HEK293T (cell line): ENCODE measurements at regions not wholly inside any gene's neighbourhood (a gene's known extent, or its start where the extent isn't known, plus 50 kb on each side); places are given as distances from the start of the nearest gene placed in this dataset.

Source experiments
- ARNT ChIP-seq: fragments of 450-650 bp; IDR thresholded peaks from 2 replicates; pipeline ENCODE4 v1.6.1; 2017; ENCODE audit warnings: mild to moderate bottlenecking
- BHLHE40 ChIP-seq: fragments of 450-650 bp; IDR thresholded peaks from 2 replicates; pipeline ENCODE4 v1.6.1; 2016; ENCODE audit warnings: mild to moderate bottlenecking, moderate library complexity, borderline replicate concordance
- CTBP1 ChIP-seq: fragments of 450-650 bp; IDR thresholded peaks from 2 replicates; pipeline ENCODE4 v1.6.1; 2016; ENCODE audit warnings: borderline replicate concordance
- FOXA1 ChIP-seq: fragments of 450-650 bp; IDR thresholded peaks from 2 replicates; pipeline ENCODE4 v1.6.1; 2016; ENCODE audit warnings: mild to moderate bottlenecking
- FOXM1 ChIP-seq: fragments of 450-650 bp; IDR thresholded peaks from 2 replicates; pipeline ENCODE4 v1.6.1; 2017; ENCODE audit warnings: mild to moderate bottlenecking, borderline replicate concordance
- HDGF ChIP-seq: fragments of 450-650 bp; IDR thresholded peaks from 2 replicates; pipeline ENCODE4 v1.6.1; 2017; ENCODE audit warnings: antibody characterized with exemption, borderline replicate concordance
- L3MBTL2 ChIP-seq: fragments of 450-650 bp; conservative IDR thresholded peaks from 2 replicates; pipeline ENCODE4 v1.6.1; 2016; ENCODE audit warnings: mild to moderate bottlenecking
- SP1 ChIP-seq: fragments of 450-650 bp; IDR thresholded peaks from 2 replicates; pipeline ENCODE4 v1.6.1; 2017
- SUZ12 ChIP-seq: fragments of 450-650 bp; IDR thresholded peaks from 2 replicates; pipeline ENCODE4 v1.6.1; 2016; ENCODE audit warnings: mild to moderate bottlenecking
- TF ChIP-seq, protein P1 (sequence below): fragments of 450-650 bp; IDR thresholded peaks from 2 replicates; pipeline ENCODE4 v1.6.1; 2016

- TF ChIP-seq FOXA1 (no peak), SP1 (no peak), SUZ12 (no peak), ARNT (no peak), HDGF (no peak), BHLHE40 (no peak), FOXM1 (no peak), L3MBTL2 (no peak), CTBP1 (no peak)
- TF ChIP-seq, protein P1, sequence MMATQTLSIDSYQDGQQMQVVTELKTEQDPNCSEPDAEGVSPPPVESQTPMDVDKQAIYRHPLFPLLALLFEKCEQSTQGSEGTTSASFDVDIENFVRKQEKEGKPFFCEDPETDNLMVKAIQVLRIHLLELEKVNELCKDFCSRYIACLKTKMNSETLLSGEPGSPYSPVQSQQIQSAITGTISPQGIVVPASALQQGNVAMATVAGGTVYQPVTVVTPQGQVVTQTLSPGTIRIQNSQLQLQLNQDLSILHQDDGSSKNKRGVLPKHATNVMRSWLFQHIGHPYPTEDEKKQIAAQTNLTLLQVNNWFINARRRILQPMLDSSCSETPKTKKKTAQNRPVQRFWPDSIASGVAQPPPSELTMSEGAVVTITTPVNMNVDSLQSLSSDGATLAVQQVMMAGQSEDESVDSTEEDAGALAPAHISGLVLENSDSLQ, result no peak
These were observed 406.6 kb upstream of the FAT3 start for GRCh38 chr11:91817996-91818395.
